Kasumi-1 (cell line): ENCODE measurements at regions not wholly inside any gene's neighbourhood (a gene's known extent, or its start where the extent isn't known, plus 50 kb on each side); places are given as distances from the start of the nearest gene placed in this dataset.

Source experiments
- DNase-seq, 2 experiments: peaks; one replicate each; lab custom pipeline; 2025; lab: John Stamatoyannopoulos, UW

- DNase-seq = no peak
Measured at GRCh38 chr6:147715035-147715434, 206.5 kb downstream of the SAMD5 start.

GRCh38 chr6:147716434-147716833 is 207.9 kb downstream of the SAMD5 start:
- DNase-seq = no peak

- DNase-seq = no peak
Measured at GRCh38 chr6:147717991-147718390, 209.5 kb downstream of the SAMD5 start.

- no peak for DNase-seq
Measured at GRCh38 chr6:147722158-147722557, 213.7 kb downstream of the SAMD5 start.

- no peak for DNase-seq
Measured at GRCh38 chr6:147724454-147724853, 216.0 kb downstream of the SAMD5 start.

GRCh38 chr6:147726342-147726741 is 217.9 kb downstream of the SAMD5 start:
- DNase-seq = no peak

- DNase-seq = no peak
Measured at GRCh38 chr6:147728903-147729302, 220.4 kb downstream of the SAMD5 start.

- no peak for DNase-seq
Measured at GRCh38 chr6:147733686-147734085, 225.2 kb downstream of the SAMD5 start.

- no peak for DNase-seq
Measured at GRCh38 chr6:147734151-147734550, 225.7 kb downstream of the SAMD5 start.

GRCh38 chr6:147735924-147736323 is 227.4 kb downstream of the SAMD5 start:
- no peak for DNase-seq

- DNase-seq = no peak
Measured at GRCh38 chr6:147737115-147737514, 228.6 kb downstream of the SAMD5 start.

- DNase-seq = no peak
Measured at GRCh38 chr6:147738099-147738498, 229.6 kb downstream of the SAMD5 start.

- DNase-seq = no peak
Measured at GRCh38 chr6:147738516-147739162, 230.1 kb downstream of the SAMD5 start.

GRCh38 chr6:147740326-147740725 is 231.8 kb downstream of the SAMD5 start:
- no peak for DNase-seq

GRCh38 chr6:147740916-147741315 is 232.4 kb downstream of the SAMD5 start:
- no peak for DNase-seq

GRCh38 chr6:147741389-147741788 is 232.9 kb downstream of the SAMD5 start:
- no peak for DNase-seq

- no peak for DNase-seq
Measured at GRCh38 chr6:147742440-147742839, 233.9 kb downstream of the SAMD5 start.

GRCh38 chr6:147744012-147744411 is 235.5 kb downstream of the SAMD5 start:
- DNase-seq = no peak

GRCh38 chr6:147749331-147749730 is 240.8 kb downstream of the SAMD5 start:
- DNase-seq = no peak

GRCh38 chr6:147750413-147750812 is 241.9 kb downstream of the SAMD5 start:
- no peak for DNase-seq

- no peak for DNase-seq
Measured at GRCh38 chr6:147751232-147751631, 242.7 kb downstream of the SAMD5 start.

GRCh38 chr6:147752689-147753403 is 244.4 kb downstream of the SAMD5 start:
- DNase-seq = no peak

- no peak for DNase-seq
Measured at GRCh38 chr6:147755999-147756398, 247.5 kb downstream of the SAMD5 start.

- no peak for DNase-seq
Measured at GRCh38 chr6:147756891-147757290, 248.4 kb downstream of the SAMD5 start.
